NB4 (cell line): ENCODE measurements at regions not wholly inside any gene's neighbourhood (a gene's known extent, or its start where the extent isn't known, plus 50 kb on each side); places are given as distances from the start of the nearest gene placed in this dataset.

Experiments used
- MAX ChIP-seq: IDR thresholded peaks from 2 replicates; pipeline ENCODE4 v1.6.1; 2011; ENCODE audit warnings: low read depth, low read length
- MYC ChIP-seq: IDR thresholded peaks from 2 replicates; pipeline ENCODE4 v1.6.1; 2011; ENCODE audit warnings: low read depth, low read length
- POLR2A ChIP-seq: IDR thresholded peaks from 2 replicates; pipeline ENCODE4 v1.6.1; 2011; ENCODE audit warnings: mild to moderate bottlenecking; ENCODE audit not compliant: insufficient read length; ENCODE audit errors: extremely low read depth
- TF ChIP-seq, protein P1 (sequence below): IDR thresholded peaks from one replicate; pipeline ENCODE4 v1.5.1; 2012; ENCODE audit warnings: low read depth, low read length

DNA sequence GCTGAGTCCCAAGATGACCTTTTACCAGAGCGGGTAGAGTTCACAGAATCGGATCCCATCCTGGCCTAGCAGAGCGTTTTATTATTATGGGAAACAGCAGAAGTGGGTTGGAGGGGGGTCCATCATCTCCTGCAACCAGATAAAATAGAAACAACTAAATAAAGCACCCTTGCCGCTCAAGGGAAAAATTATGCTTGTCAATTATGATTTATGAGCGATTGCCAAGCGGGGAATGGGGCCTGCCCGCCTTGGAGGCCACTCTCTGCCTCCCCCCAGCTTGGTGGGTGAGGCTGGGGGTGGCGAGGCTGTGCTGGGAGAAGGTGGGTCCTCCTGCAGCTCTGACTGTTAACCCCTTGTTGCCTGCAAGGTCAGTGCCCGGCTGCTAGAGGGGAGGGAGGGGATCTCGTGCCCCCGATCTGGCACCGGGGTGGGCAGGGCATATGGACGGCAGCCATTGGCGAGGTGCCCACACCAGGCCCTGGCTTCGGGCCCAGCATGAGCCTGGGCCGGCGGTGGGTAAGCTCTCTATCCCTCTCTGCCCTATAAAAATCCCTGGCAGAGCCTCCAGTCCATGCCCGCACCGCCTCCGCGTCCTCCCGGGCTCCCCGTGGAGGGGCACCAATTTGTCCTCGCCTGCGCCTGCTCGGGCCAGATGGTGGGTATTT is 129.1 kb downstream of the URI1 start:
- TF ChIP-seq, protein P1, sequence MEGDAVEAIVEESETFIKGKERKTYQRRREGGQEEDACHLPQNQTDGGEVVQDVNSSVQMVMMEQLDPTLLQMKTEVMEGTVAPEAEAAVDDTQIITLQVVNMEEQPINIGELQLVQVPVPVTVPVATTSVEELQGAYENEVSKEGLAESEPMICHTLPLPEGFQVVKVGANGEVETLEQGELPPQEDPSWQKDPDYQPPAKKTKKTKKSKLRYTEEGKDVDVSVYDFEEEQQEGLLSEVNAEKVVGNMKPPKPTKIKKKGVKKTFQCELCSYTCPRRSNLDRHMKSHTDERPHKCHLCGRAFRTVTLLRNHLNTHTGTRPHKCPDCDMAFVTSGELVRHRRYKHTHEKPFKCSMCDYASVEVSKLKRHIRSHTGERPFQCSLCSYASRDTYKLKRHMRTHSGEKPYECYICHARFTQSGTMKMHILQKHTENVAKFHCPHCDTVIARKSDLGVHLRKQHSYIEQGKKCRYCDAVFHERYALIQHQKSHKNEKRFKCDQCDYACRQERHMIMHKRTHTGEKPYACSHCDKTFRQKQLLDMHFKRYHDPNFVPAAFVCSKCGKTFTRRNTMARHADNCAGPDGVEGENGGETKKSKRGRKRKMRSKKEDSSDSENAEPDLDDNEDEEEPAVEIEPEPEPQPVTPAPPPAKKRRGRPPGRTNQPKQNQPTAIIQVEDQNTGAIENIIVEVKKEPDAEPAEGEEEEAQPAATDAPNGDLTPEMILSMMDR: no peak
- TF ChIP-seq POLR2A: no peak
- TF ChIP-seq MYC: no peak
- TF ChIP-seq MAX: no peak
